HG03097 (cell line): ENCODE measurements at regions not wholly inside any gene's neighbourhood (a gene's known extent, or its start where the extent isn't known, plus 50 kb on each side); places are given as distances from the start of the nearest gene placed in this dataset.
"Not testable (repeated sequence)": the region's sequence is repeated elsewhere in the genome, so short reads cannot be mapped to it uniquely, and the experiment has no call there.

Experiments
- ATAC-seq: cut with Tn5 transposase; IDR thresholded peaks from one replicate; pipeline ENCODE4 v1.9.1; 2021; ENCODE audit not compliant: unreplicated experiment, low FRiP score

DNA sequence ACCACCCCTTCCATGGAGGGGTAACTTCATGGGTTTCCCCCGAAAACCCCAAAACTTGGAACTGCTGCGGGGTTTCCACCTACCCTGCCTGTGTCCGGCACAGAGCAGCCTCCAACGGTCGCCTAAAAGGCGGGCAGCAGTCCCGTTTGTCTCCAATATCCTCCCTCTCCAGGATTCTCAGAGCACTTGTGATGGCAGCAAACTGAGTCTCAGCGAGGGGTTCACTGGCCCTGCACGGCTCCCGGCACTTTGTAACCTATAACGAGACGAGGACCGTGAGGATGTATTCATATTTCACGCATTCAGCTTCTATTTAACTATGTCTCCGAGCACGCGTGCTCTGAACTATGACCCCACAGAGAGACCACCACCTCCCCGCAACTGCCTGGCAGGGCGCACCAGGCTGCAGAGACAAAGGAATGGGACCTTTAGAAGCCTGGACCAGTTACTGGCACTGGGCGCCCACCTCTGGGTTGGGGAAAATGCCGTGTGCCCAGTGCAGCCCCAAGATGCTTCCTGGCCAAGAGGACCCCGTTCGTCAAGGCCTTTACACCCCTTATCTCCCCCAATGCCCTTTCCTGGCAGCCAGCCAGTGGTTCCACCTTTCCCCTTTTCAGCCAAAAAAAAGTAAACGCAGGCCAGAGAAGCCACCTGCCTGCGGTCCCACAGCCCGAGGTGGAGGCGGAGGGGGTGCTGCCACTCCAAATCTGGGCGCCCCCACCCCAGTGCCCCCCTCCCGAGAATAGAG is 173.1 kb upstream of the RTL1 start:
- ATAC-seq = no peak

- no peak for ATAC-seq
These were observed 174.1 kb upstream of the RTL1 start for GRCh38 chr14:101077481-101078074.

DNA sequence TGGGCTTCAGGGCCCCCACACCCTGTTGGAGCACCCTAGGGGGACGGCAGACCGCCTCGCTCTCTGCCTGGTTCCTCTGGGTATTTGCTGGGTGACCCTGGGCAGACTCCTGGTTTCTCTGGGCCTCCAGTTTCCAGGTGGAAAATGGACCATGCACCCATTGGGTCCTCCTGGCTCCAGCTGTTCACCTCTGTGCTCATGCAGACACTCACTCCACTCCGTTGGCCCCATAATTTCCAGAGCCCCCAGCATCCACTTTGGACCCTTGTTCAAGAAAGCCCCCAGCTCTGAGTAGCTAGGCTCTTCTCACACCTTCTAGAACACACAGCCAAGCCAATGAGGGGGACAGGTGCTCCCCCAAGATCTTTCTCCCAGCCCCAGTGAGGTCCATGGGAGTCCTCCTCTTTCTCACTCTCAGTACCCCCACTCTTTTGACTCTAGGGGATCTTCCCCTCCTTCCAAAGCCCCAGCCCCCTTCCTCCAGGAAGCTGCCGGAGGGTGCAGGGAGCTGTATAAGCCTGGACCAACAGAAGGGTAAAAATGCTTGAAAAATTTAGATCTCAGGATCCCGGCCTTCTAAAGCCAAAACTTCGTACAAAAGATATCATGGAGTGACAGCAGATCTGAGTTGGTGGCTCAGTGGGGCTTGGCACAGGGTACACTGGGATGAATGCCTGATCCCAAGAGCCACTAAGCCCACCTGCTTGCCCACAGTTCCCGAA is 174.8 kb upstream of the RTL1 start:
- no peak for ATAC-seq

- ATAC-seq = no peak
These were observed 175.3 kb upstream of the RTL1 start for GRCh38 chr14:101078892-101079221.

DNA sequence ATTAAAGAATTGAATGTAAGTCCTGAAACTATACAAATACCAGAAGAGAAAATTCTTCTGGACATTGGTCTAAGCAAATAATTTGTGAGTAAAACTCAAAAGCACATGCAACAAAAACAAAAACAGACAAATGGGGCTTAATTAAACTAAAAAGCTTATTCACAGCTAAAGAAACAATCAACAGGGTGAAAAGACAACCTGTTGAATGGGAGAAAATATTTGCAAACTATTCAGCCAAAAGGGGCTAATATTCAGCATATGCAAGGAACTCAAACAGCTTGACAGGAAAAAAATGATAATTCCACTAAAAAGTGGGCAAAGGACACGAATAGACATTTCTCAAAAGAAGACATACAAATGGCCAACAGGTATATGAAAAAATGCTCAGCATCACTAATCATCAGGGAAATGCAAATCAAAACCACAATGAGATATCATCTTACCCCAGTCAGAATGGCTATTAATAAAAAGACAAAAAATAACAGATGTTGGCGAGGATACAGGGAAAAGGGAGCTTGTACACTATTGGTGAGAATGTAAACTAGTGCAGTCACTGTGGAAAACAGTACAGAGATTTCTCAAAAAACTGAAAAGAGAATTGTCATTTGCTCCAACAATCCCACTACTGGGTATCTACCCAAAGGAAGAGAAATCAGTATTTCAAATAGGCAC is 177.5 kb upstream of the RTL1 start:
- ATAC-seq = no peak

DNA sequence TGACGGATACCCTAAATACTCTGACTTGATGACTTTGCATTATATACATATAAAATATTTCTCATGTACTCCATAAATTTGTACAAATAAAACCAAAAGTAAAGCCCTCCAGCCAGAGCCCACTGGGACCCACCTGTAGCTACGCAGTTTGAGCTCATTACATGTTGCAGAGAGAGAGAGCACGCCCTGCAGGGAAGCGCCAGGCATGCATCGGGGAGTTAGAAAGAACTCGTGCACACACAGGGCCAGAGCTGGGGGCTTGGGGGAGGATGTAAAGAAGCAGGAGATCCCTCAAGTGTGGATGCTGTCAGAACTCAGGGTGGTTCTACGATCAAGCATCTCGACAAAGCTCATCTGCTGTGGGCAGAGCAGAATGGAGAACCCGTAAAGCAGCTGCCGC is 178.5 kb upstream of the RTL1 start:
- no peak for ATAC-seq

GRCh38 chr14:101082436-101083384 is 179.2 kb upstream of the RTL1 start:
- no peak for ATAC-seq

DNA sequence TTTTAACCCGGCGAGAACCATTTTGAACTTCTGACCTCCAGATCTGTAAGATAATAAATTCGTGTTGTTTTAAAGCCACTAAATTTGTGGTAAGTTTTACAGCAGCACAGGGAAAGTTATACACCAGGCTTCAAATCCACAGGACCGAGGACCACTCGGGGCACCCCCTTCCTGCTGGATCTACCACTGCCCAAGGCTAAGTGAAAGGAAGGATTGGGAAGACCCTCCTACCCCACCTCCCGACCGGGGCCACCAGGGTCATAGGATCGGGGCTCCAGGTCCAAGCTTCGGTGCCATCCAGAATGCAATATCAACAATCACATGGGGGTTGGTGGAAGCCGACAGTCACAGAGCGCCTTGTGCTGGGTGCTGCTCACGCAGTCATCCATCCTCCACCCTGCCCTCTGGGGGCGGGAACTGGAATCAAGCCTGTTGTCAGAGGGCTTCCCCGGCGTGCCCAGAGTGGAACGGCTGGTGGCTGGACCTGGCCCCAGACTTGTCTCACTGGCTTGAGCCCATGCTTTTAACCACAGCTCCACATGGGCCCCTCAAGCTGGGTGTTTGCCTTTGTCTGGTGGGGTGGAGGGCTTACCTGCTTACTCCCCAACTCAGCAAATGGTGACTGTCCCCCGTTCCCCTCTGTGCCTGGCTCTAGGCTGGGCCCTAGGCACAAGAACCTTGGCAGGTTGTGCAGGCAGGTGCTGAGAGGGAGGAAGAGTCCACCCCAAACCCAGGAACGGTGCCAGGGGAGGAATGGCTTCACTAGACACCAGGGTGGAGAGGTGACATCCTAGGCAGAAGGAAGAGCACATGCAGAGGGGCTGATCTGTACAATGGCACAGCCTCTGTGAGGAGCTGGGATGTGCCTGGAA is 180.3 kb upstream of the RTL1 start:
- ATAC-seq = no peak

- ATAC-seq = no peak
These were observed 180.9 kb upstream of the RTL1 start for GRCh38 chr14:101084436-101084826.

DNA sequence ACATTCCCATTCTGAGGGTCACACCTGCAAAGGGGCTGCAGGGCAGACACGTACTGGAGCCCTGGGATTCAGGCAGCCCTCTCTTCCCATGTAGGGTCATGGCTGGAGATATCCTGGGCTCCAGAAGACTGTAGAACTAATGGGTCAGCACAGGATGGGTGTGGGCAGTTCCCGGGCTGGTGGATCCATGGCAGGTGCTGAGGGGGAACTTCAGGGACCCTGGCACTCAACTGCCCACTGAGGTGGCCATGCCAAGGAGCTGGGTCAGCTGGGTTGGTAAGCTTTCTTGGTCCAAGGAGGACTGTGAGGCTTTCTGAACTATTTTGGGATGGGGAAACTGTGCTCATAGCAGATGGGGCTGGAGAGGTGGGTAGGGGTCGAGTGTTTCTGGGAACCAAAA is 183.4 kb upstream of the RTL1 start:
- ATAC-seq = no peak

DNA sequence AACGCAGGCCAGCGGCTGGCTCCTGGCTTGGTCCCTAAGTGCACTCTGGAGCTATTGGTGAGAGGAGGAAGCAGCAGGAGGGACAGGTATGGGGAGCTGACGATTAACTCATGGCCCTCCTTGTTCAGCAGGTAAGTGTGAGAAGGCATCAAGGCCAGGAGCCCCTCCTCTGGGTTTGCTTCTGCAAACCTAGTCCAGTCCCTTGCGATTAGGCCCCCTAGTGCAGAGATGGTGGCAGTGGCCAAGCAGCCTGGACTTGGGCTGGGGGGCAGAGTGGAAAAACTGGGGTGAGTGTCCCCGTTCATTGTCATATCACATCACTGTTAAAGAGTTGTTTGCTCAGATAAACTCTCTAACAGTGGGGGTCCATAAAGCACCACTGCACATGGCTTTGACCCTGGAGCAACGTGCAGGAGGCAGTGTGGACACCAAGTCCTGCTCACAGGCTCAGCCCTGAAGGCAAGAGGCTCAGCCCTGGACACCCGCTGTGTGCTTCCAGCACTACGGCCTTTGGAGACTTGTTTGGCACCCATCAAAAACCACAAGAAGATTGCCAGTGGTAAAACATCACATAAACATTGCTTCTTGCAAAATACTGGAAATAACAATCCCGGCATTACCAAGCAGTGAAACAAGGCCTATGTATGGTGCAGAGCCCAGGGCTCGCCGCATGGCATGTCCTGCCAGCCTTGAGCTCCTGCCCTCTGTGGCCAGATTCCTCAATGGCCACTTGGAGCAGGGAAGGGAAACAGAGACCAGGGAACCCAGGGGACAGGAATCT is 184.3 kb upstream of the RTL1 start:
- no peak for ATAC-seq

DNA sequence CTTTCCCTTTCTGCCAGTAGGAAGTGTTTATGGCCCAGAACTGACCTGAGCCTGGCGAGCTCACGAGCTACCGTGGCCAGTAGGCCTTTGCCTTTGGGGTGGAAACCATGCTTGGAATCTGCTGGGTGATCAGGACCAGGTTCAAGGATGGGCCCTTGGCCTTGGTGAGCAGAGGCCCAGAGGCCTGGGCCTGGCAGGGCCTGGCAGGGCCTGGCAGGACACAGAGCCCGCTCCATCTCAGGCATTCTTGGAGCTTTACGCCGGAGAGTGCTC is 184.8 kb upstream of the RTL1 start:
- ATAC-seq = no peak

DNA sequence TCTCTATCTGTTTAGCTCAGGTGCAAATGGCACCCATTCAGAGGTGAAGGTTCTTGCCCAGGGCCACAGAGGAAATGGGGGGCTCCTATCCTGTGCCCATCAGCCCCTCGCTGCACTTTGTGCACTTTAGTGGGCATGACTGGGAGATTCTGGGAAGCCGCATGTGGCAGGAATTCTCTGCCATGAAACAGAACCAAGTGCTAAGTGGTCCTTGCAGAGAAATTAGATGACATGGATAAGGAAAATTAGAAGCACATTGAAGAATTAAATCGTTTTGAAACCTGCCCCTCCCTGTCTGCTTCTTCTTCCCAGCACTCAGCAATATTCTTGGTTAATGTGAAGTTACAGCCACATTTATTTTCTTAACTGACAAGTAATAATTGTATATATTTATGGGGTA is 185.2 kb upstream of the RTL1 start:
- no peak for ATAC-seq

- not testable (repeated sequence) for ATAC-seq
These were observed 187.0 kb upstream of the RTL1 start for GRCh38 chr14:101090478-101090877.

GRCh38 chr14:101090976-101091375 is 187.5 kb upstream of the RTL1 start:
- ATAC-seq = no peak

GRCh38 chr14:101094916-101095315 is 191.4 kb upstream of the RTL1 start:
- not testable (repeated sequence) for ATAC-seq

GRCh38 chr14:101096551-101096950 is 193.0 kb upstream of the RTL1 start:
- no peak for ATAC-seq

DNA sequence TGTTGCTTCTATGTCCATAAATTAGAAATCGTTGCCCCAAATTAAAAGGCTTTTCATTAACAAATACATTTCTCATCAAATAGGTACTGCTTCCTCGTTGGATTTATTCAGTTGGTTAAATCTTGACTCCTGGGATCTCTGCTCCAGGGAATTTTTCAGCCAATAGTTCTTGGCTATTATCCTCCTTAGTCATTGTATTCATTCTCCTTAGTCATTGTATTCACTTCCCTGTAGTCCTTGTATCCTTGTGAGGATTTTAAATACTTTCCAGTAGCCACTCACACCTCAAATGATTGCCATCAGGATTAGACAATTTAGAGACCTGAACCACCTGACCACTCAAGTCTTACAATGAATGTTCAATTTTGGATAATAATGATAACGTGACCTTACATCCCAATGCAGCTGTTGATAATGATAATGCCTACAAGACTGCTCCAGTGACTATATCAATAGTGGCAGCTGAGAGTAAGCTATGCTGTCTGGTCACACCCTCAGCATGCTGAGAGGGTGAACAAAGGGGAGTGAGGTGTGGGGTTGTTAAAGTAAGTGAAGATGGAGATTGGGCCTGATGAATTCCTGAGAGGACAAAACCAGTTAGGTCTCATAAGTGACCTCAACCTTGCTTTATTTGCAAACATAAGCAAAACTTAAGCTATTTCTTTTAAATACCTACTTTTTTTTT is 193.7 kb upstream of the RTL1 start:
- no peak for ATAC-seq
